ENCODE measurements at regions not wholly inside any gene's neighbourhood (a gene's known extent, or its start where the extent isn't known, plus 50 kb on each side); places are given as distances from the start of the nearest gene placed in this dataset.
"Not testable (repeated sequence)": the region's sequence is repeated elsewhere in the genome, so short reads cannot be mapped to it uniquely, and the experiment has no call there.

GRCh38 chr6:1156411-1156810 lies 155.5 kb upstream of the FOXQ1 start:
- DNase-seq (ENCODE audit: low read depth): not testable (repeated sequence)

GRCh38 chr6:1153696-1154245 lies 158.1 kb upstream of the FOXQ1 start:
- DNase-seq (ENCODE audit: low read depth): peak; percentile 19

- no peak for DNase-seq (ENCODE audit: low read depth)
Measured at GRCh38 chr6:1146500-1146899, 165.4 kb upstream of the FOXQ1 start.

- DNase-seq (ENCODE audit: low read depth): no peak
Measured at GRCh38 chr6:1145768-1146218, 166.1 kb upstream of the FOXQ1 start.

DNA sequence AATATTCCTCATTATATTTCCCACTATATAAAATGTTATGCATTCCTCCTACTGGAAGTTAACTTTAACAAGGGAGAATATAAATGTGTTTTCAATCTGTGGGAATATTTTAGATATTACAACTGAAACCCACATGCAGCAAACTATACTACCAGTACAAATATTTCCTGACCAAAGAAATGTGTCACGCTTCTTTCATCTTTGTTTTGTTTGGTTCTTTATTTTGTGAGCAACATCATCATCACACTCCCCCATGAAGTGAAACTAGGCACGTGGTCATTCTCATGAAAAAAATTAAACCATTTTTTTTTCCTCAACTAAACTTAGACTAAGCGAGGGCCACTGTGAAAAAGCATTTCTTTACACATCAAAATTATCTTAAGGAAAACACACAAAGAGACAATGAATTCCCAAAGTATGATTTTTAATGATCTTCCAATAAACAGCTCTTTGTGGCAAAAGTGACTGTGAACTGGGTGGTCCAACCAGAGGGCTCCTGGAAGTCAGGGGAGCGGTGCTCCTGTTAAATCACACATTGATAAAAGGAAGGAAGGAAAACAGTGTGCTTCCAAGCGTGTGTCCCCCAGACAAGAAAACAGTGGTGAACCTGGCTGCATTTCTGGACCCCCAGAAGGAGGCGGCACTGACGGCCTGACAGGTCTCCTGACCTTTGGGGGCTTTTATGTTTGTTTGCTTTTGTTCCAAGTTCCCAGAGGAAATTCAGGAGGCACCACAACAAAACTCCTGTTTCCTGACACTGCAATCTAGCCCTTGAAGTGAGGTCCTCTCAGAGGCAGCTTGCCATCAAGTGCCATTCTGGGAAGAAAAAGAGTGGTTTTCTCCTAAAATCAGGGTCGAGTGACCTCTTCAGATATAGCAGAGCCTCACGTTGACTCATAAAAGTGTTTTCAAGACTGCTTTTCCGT lies 166.8 kb upstream of the FOXQ1 start:
- peak; percentile 84 for DNase-seq (ENCODE audit: low read depth)

- peak; percentile 66 for DNase-seq (ENCODE audit: low read depth)
Measured at GRCh38 chr6:1143655-1144054, 168.2 kb upstream of the FOXQ1 start.

DNA sequence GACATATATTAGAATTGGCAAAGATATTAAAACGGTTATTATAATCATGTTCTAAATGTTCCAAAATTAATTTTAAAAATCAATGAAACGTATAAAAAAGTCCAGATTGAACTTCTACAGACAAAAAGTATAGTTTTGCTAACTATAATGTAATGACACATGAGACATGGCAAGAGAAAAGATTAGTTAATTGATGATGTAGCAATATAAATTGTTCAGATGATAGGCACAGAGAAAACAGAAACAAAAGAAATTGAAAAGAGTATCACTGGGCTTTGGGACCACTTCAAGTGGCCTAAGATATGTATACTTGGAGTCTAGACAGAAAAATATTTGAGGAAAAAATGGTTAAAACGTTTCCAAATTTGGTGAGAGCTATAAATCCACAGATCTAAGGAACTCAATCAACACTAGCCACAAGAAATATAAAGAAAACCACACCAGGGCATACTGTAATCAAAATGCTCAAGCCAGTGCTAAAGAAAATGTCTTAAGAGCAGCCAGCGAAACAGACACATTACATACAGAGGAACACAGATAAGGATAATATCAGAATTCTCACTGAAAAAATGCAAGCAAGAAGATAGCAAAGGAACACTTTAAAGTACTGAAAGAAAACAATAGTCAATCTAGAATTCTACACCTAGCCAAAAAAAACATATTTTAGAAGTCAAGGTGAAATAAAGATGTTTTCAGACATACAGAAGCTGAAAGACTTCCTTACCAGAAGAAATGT lies 172.6 kb upstream of the FOXQ1 start:
- DNase-seq (ENCODE audit: low read depth): no peak

DNA sequence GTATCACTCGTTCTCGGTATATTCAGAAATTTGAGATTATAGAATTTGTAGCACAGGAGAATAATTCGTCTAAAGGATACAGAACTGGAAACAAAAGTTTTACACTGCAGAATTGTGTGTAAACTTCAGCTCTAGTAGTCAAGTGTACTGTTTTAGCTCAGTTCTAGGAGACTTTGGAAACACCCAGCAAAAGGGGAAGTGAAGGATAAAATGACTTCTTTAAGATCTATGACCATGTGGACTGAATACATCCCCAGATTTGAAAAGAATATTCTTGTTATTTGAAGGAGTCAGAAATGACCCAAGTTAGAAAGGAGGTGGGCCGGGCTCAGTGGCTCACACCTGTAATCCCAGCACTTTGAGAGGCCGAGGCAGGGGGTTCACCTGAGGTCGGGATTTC lies 174.0 kb upstream of the FOXQ1 start:
- DNase-seq (ENCODE audit: low read depth): no peak

DNA sequence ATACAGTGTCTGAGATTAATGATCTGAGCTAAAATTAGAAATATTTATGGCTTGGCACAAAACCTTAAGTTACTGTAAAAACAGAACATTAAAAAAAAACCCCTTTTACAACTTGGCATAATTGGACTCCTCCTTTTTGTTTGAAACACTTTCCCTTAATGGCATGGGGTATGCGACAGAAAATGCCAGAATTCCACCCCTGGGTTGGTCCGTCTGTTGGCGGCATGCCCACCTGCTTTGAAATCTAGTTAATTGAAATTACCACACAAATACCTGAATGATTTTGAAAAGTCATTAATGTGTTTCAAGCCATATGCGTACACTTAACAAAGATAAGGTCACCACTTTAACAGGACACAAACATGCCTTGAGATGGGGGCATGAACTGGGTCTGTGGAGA lies 175.1 kb upstream of the FOXQ1 start:
- DNase-seq (ENCODE audit: low read depth): no peak

- peak; percentile 80 for DNase-seq (ENCODE audit: low read depth)
Measured at GRCh38 chr6:1136415-1136774, 175.5 kb upstream of the FOXQ1 start.

- no peak for DNase-seq (ENCODE audit: low read depth)
Measured at GRCh38 chr6:1135726-1136414, 176.0 kb upstream of the FOXQ1 start.

- peak; percentile 90 for DNase-seq (ENCODE audit: low read depth)
Measured at GRCh38 chr6:1131285-1132079, 180.4 kb upstream of the FOXQ1 start.

DNA sequence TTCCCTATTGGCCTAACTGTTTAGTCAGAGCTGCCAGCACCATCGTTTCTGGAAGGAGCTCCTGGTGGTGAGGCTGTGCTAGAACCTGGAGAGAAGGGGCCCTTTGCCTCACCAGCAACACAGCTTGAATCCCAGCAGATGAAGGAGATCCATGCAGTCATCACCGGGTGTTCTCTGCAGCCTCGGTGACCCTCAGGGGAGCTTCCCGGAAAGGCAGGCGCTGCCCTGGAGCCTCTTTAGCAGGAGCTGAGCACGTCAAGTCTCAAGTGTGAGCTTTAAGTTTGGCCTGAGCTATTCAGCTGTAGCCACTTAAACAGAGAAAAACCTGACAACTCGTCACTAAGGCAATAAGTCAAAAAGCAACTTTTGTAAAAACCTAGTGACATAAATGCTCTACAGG lies 181.2 kb upstream of the FOXQ1 start:
- DNase-seq (ENCODE audit: low read depth): no peak

DNA sequence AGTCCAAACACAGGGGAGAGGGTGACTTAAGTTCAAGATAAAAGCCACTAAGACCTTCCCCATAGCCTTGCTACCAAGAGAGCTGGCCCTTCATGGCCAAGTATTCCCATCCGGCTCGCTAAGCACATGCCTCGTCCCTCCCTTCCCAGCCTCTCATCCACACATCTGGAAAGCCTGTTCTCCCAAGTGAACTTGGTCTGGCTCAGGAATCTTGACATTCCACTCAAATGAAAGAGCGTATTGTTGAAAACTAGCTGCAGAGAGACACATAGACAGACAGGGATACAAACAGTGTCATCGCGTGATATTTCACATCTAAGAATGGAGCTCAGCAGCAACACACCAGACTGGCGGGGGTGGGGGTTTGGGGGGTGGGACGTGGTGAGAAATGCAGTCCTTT lies 182.8 kb upstream of the FOXQ1 start:
- DNase-seq (ENCODE audit: low read depth): peak; percentile 62

DNA sequence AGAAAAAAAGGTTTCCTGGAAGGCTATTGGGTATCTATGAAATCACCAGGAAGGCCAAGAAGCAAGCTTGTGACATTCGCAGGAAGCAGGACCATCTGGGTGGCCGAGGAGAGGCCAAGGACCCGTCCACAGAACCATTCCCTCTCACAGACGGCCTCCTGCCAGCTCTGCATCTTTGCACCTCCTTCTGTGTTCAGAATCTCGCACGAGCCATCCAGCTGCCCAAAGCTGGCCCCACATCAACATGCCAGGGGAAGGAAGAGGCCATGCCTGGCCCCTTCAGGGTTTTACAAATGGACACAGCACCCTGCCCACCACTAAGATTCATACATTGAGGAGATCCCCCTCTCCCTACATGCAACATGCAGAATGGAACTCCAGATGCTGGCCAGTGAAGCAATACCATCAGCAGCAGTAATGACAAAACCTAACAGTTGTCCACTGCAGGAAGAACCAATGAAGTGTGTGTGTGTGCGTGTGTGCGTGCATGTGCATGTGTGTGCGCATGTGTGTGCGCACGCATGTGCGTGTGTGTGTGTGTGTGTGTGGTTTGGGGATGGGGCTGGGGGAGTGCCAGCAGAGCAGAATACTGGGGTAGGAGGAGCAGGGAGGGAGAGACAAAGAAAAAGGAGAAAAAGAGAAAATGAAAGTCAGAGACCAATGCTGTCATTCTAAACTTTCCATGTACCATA lies 184.2 kb upstream of the FOXQ1 start:
- no peak for DNase-seq (ENCODE audit: low read depth)

- no peak for DNase-seq (ENCODE audit: low read depth)
Measured at GRCh38 chr6:1127129-1127528, 184.8 kb upstream of the FOXQ1 start.

GRCh38 chr6:1126036-1126435 lies 185.9 kb upstream of the FOXQ1 start:
- no peak for DNase-seq (ENCODE audit: low read depth)

- DNase-seq (ENCODE audit: low read depth): no peak
Measured at GRCh38 chr6:1125297-1125696, 186.6 kb upstream of the FOXQ1 start.

DNA sequence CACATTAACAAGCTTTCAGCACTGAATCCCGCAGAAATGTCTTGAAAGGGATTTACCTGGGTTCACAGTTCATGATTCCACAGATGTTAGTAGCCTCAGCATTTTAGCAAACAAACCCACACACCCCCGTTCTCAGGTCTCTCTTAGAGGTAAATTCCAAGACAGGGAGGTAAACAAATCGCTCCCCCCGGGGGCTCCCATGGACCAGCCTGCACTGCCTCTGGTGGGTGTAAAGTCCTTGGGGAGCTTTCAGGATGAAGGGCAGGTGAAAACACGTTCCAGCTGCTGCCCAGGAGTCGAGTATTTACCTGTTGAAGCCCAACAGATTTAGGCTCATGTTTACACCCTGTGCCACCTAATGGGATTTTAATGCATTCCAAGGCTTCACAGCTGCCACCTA lies 187.0 kb upstream of the FOXQ1 start:
- no peak for DNase-seq (ENCODE audit: low read depth)

DNA sequence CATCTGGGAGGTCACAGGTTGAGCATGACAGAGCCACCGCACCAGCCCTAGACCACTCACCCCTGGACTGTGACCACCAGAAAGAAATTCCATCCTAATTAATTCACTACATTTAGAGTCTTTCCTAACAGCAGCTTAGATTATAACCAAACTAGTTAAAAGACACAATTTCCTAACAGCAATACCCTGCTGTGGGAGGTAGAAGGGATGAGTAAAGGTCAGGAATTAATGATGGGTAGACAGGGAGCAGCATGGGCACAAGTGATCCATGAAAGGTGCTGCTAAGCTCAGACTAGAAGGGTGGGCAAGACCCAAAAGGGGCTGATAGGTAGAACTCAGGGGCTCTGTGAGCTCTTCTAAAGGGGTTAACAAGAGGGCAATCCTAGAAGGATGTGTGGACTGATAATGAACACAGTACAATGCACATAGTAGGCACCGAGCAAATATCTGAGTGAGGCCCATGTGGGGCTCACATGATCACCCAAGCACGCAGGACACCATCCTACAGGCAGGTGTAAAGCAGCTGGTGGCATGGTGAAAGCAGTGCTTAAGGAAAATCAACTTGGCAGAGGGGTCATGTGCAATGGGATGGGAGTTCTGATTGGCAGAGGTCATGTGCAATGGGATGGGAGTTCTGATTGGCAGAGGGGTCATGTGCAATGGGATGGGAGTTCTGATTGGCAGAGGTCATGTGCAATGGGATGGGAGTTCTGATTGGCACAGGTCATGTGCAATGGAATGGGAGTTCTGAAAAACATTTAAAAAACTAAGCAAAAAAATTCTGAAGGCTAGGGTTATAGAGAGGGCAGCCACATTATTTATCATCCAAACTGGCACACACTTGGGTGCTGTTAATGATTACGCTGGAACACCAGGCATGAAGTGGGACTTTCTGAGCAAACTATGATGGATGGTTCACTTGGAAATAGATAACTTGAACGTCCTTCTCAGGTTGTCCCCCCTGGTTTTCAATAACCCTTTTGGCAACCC lies 188.2 kb upstream of the FOXQ1 start:
- no peak for DNase-seq (ENCODE audit: low read depth)
